Activated CD8-positive, alpha-beta memory T cell treated with anti-CD3 and anti-CD28 coated beads, Interleukin-2, amount 50 U/mL, for 4 hours (primary cell): ENCODE measurements at regions not wholly inside any gene's neighbourhood (a gene's known extent, or its start where the extent isn't known, plus 50 kb on each side); places are given as distances from the start of the nearest gene placed in this dataset.
"Not testable (repeated sequence)": the region's sequence is repeated elsewhere in the genome, so short reads cannot be mapped to it uniquely, and the experiment has no call there.

Source experiments
- DNase-seq: peaks from one replicate; pipeline ENCODE4 v3.0.0-alpha.2; 2020

- no peak for DNase-seq
Observed at GRCh38 chr1:213324859-213325258, 273.8 kb downstream of the RPS6KC1 start.

DNA sequence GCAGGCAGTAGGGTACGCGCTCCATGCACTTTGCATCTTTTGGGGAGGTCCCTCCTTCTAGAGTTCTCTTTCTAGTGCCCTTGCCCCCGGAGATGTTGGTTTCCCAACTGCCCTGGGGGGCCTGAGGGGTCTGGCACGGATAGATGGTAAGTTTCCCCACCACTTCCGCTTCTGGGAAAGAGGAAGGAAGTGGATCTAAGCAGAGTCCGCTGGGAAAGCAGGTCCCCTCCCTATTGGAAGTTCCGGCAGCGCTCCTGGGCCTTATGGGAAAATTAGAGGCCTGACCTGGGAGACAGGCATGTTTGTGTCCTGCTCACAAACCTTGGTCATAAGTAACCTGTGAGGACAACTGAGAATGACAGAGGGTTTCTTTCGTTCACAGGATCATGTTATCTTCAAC is 274.4 kb downstream of the RPS6KC1 start:
- no peak for DNase-seq

GRCh38 chr1:213326281-213327016 is 275.4 kb downstream of the RPS6KC1 start:
- DNase-seq: no peak

GRCh38 chr1:213327017-213327667 is 276.1 kb downstream of the RPS6KC1 start:
- no peak for DNase-seq

- no peak for DNase-seq
Observed at GRCh38 chr1:213329406-213330008, 278.5 kb downstream of the RPS6KC1 start.

GRCh38 chr1:213330281-213330680 is 279.2 kb downstream of the RPS6KC1 start:
- no peak for DNase-seq

DNA sequence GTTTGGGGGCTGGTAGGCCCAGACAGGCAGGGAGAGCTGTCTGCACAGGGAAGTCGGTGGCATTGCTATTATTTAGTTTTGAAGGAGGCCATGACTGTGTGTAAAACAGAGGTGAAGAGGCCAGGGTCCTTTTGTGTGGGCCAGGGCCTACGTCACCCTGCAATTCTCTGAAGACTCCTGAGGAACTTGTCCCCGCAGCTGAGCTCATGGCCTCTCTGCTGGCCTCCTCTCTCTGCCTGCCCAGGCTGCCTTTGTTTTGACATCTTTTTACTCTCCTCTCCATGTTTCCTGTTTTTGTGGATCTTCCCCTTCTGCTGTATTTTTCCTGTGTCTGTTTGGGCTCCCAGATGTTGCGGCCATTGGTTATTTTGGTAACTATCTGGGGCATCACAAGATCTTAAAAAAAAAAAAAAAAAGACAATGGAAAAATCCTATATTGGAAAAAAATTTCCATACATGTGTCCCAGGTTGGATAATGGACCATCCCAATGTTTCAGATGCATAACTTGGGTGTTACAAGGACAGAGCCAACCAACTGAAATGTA is 280.7 kb downstream of the RPS6KC1 start:
- no peak for DNase-seq

- no peak for DNase-seq
Observed at GRCh38 chr1:213332491-213332890, 281.4 kb downstream of the RPS6KC1 start.

DNA sequence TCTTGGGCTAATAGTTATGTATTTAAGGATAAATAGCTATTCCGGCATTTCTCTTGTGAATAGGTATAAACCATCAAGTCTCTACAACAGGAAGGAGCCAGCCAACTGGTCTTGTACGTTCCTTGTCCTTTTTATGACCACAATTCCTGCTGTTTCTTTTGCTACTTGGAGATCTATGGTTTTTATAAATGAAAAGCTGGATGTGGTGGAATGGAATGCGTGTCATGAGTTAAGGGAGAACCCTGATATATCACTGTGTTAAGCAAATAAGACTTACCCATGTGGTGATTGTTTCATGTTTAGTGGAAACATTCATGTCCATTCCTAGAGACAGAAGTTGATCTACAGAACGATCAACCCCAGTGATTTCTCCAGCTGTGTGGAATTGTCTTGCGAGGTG is 282.1 kb downstream of the RPS6KC1 start:
- DNase-seq: no peak

DNA sequence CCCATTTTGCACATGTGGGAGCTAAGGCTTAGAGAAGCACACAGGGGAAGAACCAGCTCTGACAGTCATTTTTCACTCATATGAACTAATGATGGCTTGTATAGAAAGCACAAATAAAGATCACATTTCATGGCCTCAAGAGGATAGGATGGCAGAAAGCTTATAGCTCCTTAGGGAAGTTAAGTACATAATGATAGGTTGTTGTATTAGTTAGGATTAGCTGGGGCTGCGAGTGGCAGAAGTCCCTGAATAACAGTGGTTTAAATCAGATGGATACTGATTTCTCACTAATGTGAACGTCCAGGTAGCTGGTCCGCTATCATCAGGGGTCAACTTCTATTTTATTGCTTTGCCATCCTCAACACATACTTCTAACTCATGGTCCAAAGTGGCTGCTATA is 284.0 kb downstream of the RPS6KC1 start:
- DNase-seq: no peak

- DNase-seq: no peak
Observed at GRCh38 chr1:213337025-213337678, 286.1 kb downstream of the RPS6KC1 start.

DNA sequence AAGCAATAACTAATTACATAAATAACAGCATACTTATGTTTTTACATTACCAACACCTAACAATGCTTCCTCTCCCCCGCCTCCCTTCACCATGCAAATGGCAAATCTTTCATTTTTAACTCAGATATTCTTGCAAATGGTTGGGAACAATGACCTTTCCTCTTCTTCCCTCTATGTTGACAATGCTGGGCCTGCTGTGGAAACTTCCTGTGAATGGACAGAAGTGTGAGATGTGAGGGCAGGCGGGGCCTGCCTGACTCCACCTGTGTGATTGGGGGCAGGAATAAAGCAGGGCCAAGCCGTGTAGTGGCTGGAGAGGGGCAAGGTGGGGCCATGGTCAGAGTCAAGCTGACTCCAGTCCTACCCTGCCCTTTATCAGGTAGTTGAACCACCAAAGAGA is 289.6 kb downstream of the RPS6KC1 start:
- no peak for DNase-seq

- no peak for DNase-seq
Observed at GRCh38 chr1:213345621-213346020, 294.6 kb downstream of the RPS6KC1 start.

GRCh38 chr1:213357403-213357802 is 306.4 kb downstream of the RPS6KC1 start:
- DNase-seq: no peak

GRCh38 chr1:213358368-213358767 is 307.3 kb downstream of the RPS6KC1 start:
- not testable (repeated sequence) for DNase-seq

GRCh38 chr1:213362598-213362997 is 311.6 kb downstream of the RPS6KC1 start:
- no peak for DNase-seq

DNA sequence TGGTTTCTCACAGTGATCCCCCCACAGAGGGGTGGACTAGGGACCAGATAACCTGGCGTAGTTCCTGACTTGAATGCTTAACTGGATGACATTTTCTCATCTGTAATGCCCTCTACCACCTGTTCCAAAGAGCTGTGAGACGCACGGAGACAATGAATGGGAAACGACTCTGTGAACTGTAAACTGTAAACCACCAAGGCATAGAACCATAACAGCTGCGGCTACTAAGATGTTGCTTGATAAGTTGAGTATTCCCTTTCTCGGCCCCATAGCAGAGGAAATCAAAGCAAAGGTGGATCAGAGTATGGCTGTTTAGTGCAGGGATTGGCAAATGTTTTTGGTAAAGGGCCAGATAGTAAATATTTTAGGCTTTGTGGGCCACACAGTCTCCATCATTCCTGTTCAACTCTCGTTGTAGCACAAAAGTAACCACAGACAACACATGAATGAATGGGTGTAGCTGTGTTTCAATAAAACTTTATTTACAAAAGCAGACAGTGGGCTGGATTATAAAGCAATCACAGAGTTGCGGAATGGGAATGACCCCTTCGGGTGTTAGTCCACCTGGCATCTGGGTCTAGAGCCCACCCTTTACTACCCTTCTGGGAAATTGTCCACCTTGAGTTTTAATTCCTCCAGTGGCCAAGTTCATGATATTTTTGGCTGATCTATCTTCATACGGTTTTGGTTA is 315.2 kb downstream of the RPS6KC1 start:
- DNase-seq: no peak

- no peak for DNase-seq
Observed at GRCh38 chr1:213369465-213369864, 318.4 kb downstream of the RPS6KC1 start.

DNA sequence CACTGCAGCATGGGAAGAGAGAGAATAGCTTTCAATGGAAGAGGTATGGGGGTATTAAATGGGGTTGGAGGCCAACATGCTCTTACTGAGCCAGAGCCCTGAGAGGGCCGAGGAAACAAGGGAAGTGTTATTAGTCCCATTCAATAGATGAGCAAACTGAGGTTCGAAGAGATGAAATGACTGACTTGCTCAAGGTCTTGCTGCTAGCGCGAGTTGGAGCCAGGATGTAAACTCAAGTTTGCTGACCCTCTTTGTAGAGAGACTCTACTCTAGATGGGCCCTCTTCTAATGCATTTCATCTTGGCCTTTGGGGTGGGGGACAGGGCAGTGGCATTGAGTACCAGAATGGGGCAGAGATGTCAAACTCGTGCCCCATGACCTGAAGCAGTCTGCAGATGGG is 319.5 kb downstream of the RPS6KC1 start:
- DNase-seq: no peak

DNA sequence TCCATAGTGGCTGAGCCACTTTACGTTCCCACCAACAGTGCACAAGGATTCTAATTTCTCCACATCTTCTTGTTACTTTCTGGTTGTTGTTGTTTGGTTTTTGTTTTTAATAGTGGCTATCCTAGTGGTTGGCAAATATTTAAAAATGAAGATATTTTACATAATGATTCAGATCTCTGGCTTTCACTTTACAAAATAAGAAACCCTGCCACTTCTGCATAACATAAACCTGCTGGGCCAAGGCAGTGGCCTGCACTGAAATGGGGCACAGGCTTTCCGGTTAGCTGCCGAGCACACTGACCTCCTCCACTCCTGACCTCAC is 320.4 kb downstream of the RPS6KC1 start:
- no peak for DNase-seq

DNA sequence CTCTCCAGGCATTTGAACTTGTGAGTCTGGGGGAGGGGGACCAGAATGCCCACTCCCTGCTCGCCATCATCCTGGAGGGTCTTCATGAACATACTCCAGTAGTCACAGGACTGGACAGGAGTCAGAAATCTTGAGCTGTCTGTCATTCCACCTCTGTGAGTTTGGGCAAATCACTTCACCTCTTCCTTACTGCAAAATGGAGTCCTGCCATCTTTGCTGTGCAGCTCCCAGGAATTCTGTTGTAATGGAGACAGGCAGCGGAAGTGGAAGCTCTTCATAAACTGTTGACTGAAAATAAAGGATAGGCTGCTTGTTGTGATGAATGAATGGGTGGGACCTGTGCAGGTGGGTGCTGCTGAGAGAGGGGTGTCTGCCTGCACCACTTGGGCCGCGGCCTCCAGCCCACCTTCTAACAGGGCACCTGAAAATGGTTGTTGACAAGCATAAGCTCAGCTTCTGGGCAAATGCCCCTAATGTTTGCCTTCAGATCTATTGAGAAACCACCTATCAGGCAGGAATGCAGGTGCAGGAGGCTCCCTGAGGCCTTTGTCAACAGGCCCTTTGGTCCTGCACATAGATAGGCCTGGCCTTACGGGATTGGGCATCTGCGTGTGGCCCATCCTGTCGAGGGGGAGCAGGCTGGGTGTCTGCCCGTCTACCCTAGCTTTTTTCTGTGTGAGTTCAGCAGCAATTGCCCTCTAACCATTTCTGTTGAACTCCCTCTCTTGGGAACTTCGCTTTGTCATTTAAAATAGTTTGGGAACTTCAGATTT is 321.0 kb downstream of the RPS6KC1 start:
- DNase-seq: no peak

GRCh38 chr1:213374369-213374768 is 323.3 kb downstream of the RPS6KC1 start:
- DNase-seq: peak; percentile 39
